IgD-negative memory B cell (primary cell): ENCODE measurements at regions not wholly inside any gene's neighbourhood (a gene's known extent, or its start where the extent isn't known, plus 50 kb on each side); places are given as distances from the start of the nearest gene placed in this dataset.
"Not testable (repeated sequence)": the region's sequence is repeated elsewhere in the genome, so short reads cannot be mapped to it uniquely, and the experiment has no call there.

Experiments used
- H3K27ac Mint-ChIP-seq, 3 donors: one replicate each; pipeline ENCODE4 v1.8.0; 2020 to 2022; ENCODE audit warnings: mild to moderate bottlenecking in 3 of 3, mixed read lengths in 3 of 3, moderate library complexity in 1 of 3
- H3K27me3 Mint-ChIP-seq: one replicate; pipeline ENCODE4 v1.8.0; 2021; ENCODE audit warnings: mixed read lengths
- H3K36me3 Mint-ChIP-seq: one replicate; pipeline ENCODE4 v1.8.0; 2020; ENCODE audit warnings: mild to moderate bottlenecking, mixed read lengths
- H3K4me1 Mint-ChIP-seq, 3 donors: one replicate each; pipeline ENCODE4 v1.8.0; 2020 to 2022; ENCODE audit warnings: mixed read lengths in 3 of 3, mild to moderate bottlenecking in 1 of 3
- H3K4me3 Mint-ChIP-seq, 4 donors: one replicate each; pipeline ENCODE4 v1.8.0; 2020 to 2022; ENCODE audit warnings: mild to moderate bottlenecking in 4 of 4, mixed read lengths in 4 of 4, moderate library complexity in 3 of 4
- H3K9me3 Mint-ChIP-seq, 3 donors: one replicate each; pipeline ENCODE4 v1.8.0; 2020 to 2021; ENCODE audit warnings: mixed read lengths in 3 of 3, mild to moderate bottlenecking in 1 of 3

DNA sequence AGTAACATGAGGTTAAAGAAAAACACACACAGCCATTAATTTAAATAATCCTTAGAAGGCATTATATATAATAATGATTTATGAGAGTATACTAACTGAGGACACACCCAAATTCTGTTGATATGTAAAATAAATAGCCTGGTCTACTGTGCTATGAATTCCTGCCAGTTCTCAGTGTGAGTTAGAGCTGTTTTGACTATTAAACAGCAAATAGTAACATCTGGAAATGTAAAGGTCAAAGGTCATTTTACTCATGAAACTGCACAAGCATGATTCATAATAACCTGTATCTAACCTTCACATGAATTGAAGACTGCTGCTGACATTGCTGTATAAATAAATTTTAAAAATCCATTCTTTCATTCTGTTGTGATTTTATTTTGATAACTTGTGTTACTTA is 966.7 kb downstream of the SLC6A15 start:
- Mint-ChIP-seq H3K9me3 (peaks cover 3 to 14% (median 5%) of the 10 kb centered on the region in 3 donors), H3K27ac (no peak overlapping the region), H3K4me3 (no peak overlapping the region), H3K4me1 (no peaks in the 10 kb centered on the region), H3K27me3 (no peaks in the 10 kb centered on the region), H3K36me3 (no peaks in the 10 kb centered on the region)

DNA sequence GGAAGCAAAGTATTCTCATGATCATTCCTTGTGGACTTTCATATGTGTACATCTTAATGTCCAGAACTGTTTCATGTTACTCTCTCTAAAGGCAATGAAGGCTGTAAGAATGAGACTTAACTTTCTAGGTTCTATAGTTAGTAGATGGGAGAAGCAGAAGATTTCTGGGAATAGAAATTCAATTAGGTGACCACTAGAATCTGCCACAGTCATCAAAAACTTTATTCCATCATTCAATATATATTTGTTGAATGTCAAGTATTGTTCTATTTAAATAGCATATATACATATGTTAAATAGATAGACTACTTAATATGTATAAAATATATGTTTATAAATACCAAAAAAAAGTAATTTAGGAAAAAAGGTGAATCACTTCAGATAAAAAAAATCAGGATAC is 972.9 kb downstream of the SLC6A15 start:
- no peaks in the 10 kb centered on the region for H3K36me3 Mint-ChIP-seq
- no peaks in the 10 kb centered on the region for H3K4me1 Mint-ChIP-seq
- peaks cover 0 to 5% (median 0%) of the 10 kb centered on the region in 3 donors for H3K9me3 Mint-ChIP-seq
- no peaks in the 10 kb centered on the region for H3K27me3 Mint-ChIP-seq
- no peak overlapping the region for H3K4me3 Mint-ChIP-seq
- no peak overlapping the region for H3K27ac Mint-ChIP-seq

DNA sequence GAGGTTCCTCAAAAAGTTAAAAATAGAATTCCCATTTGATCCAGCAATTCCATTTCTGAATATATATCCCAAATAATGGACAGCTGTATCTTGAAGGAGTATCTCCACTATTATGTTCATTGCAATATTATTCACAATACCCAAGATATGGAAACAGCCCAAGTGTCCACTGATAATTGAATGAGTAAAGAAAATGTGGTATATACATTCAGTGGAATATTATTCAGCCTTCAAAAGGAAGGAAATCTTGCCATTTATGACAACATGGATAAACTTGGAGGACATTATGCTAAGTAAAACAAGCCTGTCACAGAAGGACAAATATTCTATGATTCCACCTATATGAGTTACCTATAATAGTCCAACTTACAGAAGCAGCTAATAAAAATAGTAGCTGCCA is 979.0 kb downstream of the SLC6A15 start:
- H3K27me3 Mint-ChIP-seq, result no peaks in the 10 kb centered on the region
- no peak overlapping the region for H3K4me3 Mint-ChIP-seq
- no peak overlapping the region for H3K27ac Mint-ChIP-seq
- H3K4me1 Mint-ChIP-seq, result no peaks in the 10 kb centered on the region
- H3K9me3 Mint-ChIP-seq, result peaks cover 0 to 5% (median 0%) of the 10 kb centered on the region in 3 donors
- no peaks in the 10 kb centered on the region for H3K36me3 Mint-ChIP-seq

DNA sequence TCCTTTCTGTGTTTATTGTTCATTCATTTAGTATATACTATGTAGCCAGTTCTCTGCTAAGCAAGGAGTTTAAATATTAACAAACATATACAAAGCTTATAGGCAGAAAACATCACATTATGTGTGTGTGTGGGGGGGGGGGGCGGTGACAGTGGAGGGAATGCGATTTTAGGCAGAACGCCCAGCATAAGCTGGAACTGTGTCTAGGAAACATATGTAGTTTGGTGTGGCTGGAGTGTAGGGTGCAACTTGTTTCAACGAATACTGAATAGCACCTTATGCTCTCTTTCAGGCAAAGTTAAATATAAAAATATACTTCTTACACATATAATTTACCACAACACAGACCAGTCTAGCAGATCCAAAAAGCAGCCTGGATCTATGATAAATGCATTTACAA is 980.6 kb downstream of the SLC6A15 start:
- Mint-ChIP-seq H3K4me1 (no peaks in the 10 kb centered on the region), H3K36me3 (no peaks in the 10 kb centered on the region), H3K4me3 (no peak overlapping the region), H3K9me3 (peaks cover 0 to 5% (median 2%) of the 10 kb centered on the region in 3 donors), H3K27me3 (no peaks in the 10 kb centered on the region), H3K27ac (no peak overlapping the region)

DNA sequence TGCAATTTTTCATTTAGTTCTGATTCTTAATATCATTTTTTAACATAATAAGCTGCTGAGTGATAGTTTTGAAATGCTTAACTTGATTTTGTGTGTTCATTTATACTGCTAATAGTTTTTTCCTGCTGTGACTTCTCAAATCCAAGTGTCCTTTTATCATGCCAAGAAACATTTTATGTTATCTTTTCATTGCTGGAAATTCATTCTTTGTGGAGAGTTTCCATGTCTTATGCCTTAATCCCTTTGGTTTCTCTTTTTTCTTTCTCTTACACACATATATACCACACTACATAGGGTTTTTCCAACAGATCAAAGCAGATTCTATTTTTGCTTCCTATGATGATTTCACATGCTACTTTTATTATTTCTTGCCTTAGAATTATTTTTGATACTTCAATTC is 981.1 kb downstream of the SLC6A15 start:
- no peaks in the 10 kb centered on the region for H3K4me1 Mint-ChIP-seq
- peaks cover 0 to 5% (median 2%) of the 10 kb centered on the region in 3 donors for H3K9me3 Mint-ChIP-seq
- H3K4me3 Mint-ChIP-seq, result no peak overlapping the region

DNA sequence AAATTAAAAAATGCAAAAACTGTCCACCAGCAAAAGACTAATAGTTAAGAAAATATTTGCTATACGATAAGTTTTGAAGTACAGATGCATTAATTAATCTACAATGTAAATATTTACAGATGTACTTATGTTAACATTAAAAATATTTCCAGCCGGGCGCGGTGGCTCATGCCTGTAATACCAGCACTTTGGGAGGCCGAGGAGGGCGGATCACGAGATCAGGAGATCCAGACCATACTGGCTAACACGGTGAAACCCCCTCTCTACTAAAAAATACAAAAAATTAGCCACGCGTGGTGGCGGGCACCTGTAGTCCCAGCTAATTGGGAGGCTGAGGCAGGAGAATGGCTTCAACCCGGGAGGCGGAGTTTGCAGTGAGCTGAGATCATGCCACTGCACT is 982.8 kb downstream of the SLC6A15 start:
- not testable (repeated sequence) for H3K27ac Mint-ChIP-seq, H3K4me3 Mint-ChIP-seq, H3K36me3 Mint-ChIP-seq, H3K4me1 Mint-ChIP-seq, H3K27me3 Mint-ChIP-seq, H3K9me3 Mint-ChIP-seq

More for the DNA sequence above, 981.1 kb downstream of the SLC6A15 start:
- no peaks in the 10 kb centered on the region for H3K36me3 Mint-ChIP-seq
- H3K27ac Mint-ChIP-seq, result no peak overlapping the region
- no peaks in the 10 kb centered on the region for H3K27me3 Mint-ChIP-seq

DNA sequence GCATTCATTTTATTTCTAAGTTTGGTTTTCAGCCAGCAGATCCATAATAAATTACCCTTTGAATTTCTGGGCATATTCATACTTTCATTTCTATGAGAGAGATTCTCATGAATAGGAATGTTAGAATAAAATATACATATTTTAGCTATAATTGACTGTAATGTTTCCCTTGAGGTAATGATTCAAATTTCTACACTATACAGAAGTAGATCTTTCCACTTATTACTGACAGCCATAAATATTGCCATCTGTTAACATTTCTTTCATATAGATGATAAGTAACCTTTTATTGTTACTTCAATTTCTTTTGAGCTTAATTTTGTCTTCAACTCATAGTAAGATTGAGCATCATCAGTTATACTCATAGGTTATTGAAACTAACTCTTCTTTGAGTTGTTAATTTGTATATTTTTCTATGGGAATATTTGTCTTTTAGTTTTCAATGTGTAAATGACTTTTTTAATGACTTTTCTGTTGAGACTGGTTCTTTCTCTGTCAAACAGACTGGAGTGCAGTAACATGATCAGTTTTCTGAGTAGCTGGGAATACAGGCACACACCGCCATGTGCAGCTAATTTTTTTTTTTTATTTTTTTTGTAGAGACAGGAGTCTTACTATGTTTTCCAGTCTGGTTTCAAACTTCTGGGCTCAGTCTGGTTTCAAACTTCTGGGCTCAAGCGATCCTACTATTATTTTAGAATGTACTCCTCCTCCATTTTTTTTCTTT is 991.6 kb downstream of the SLC6A15 start:
- H3K27ac Mint-ChIP-seq, result no peak overlapping the region
- H3K4me1 Mint-ChIP-seq, result no peaks in the 10 kb centered on the region
- no peaks in the 10 kb centered on the region for H3K36me3 Mint-ChIP-seq
- H3K9me3 Mint-ChIP-seq, result no peaks in the 10 kb centered on the region
- no peaks in the 10 kb centered on the region for H3K27me3 Mint-ChIP-seq
- H3K4me3 Mint-ChIP-seq, result no peak overlapping the region

DNA sequence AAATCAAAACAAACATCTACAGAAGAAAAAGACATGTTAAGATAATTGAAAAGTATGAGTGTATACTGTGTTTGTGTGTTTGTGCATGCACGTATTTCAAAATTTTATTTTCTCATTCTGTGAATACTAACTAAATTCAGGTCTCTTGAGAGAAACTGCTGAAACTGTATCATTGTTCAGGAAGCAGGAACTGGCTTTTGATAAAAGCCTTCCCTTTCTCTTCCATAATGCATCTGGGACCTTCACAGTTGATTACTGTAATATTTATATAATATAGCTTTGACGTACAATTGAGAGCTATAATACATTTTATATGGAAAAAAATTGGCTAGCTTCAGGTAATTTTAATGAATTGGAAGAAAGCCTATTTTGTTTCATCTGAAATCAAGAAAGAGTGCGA is 993.5 kb downstream of the SLC6A15 start:
- Mint-ChIP-seq H3K27me3 (no peaks in the 10 kb centered on the region), H3K4me1 (no peaks in the 10 kb centered on the region), H3K9me3 (no peaks in the 10 kb centered on the region), H3K4me3 (no peak overlapping the region), H3K27ac (no peak overlapping the region), H3K36me3 (no peaks in the 10 kb centered on the region)

DNA sequence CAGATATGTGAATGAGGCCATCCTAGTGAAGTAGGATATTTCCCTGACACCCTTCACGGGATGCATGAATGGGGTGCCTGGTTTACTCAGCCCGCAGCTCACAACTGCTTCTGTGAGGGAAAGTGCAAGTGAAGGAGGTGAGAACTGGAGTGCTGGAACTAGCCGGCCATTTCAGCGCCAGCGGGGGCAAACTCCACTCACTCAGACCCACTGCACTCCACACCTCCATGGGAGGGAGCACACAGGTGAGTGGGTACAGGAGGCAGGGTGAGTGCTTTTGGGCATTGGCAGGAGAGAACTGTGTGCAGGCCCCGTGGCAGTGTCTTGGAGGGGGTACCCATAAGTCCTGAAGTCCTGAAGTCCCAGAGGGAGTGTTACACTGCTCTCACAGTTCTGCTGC is 1008.4 kb downstream of the SLC6A15 start:
- Mint-ChIP-seq H3K9me3 (peaks cover 0 to 4% (median 2%) of the 10 kb centered on the region in 3 donors), H3K36me3 (no peaks in the 10 kb centered on the region), H3K4me3 (no peak overlapping the region), H3K27me3 (no peaks in the 10 kb centered on the region), H3K4me1 (peaks cover 0 to 2% (median 0%) of the 10 kb centered on the region in 3 donors), H3K27ac (no peak overlapping the region)

DNA sequence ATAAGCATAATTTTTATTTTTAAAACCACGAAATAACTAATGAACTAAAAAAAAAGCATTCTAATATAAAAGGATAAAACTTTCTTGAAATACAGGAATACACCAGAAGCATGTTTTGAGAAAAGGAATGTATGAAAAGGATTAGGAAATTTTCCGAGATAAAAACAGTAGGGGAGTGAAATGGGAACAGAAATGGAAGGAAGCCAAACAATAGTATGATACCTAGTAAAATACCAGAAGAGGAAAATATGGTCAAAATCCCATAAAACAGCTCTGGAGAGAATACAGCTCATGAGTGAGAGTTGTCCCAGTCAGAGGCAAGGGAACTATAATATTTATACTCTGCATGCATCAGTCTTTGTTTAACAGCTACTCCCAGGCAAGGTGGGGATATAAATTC is 1016.2 kb downstream of the SLC6A15 start:
- no peaks in the 10 kb centered on the region for H3K36me3 Mint-ChIP-seq
- H3K27ac Mint-ChIP-seq, result no peak overlapping the region
- H3K27me3 Mint-ChIP-seq, result no peaks in the 10 kb centered on the region
- no peak overlapping the region for H3K4me3 Mint-ChIP-seq
- H3K4me1 Mint-ChIP-seq, result peaks cover 0 to 2% (median 0%) of the 10 kb centered on the region in 3 donors
- H3K9me3 Mint-ChIP-seq, result peaks cover 0 to 2% (median 0%) of the 10 kb centered on the region in 3 donors

DNA sequence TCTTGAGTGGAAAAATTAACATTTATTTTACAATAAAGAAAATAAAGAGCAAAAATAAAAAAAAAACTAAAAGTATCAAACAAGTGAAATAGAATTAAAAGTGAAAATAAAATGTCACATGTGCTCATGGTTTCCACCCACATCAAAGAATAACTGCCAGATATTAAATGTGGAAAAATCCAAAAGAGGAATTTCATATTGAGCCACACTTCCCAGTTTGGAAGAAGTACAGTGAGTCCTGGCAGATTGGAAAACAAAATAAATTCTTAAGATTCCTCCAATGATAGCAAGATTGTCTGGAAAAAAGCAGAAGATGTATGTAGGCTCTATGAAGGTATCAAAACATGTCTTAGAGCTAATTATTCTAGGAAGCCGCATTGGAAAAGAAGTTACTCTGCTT is 1019.5 kb downstream of the SLC6A15 start:
- Mint-ChIP-seq H3K36me3 (no peaks in the 10 kb centered on the region), H3K27me3 (no peaks in the 10 kb centered on the region), H3K4me1 (no peaks in the 10 kb centered on the region), H3K4me3 (no peak overlapping the region), H3K27ac (no peak overlapping the region), H3K9me3 (peaks cover 2 to 3% (median 2%) of the 10 kb centered on the region in 3 donors)

DNA sequence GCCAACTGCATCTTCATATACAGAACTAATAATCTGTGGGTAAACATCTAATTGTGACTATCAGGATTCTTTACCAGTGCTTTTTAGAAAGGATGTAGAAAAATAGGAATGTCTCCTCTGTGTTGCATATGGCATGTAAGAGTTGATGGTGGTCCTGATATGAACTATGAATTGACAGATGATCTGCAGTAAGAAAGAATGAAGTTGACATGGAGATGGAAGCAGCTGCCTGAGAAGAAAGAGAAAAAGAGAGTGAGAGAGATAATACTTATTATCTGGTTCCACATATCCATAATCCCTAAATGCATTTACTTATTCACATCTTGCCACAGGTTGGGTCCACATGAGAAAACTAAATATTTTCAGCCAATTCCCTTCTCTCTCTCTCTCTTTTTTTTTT is 1022.9 kb downstream of the SLC6A15 start:
- Mint-ChIP-seq H3K27me3 (no peaks in the 10 kb centered on the region), H3K27ac (no peak overlapping the region), H3K4me3 (no peak overlapping the region), H3K4me1 (no peaks in the 10 kb centered on the region), H3K9me3 (peaks cover 2 to 5% (median 3%) of the 10 kb centered on the region in 3 donors), H3K36me3 (no peaks in the 10 kb centered on the region)

DNA sequence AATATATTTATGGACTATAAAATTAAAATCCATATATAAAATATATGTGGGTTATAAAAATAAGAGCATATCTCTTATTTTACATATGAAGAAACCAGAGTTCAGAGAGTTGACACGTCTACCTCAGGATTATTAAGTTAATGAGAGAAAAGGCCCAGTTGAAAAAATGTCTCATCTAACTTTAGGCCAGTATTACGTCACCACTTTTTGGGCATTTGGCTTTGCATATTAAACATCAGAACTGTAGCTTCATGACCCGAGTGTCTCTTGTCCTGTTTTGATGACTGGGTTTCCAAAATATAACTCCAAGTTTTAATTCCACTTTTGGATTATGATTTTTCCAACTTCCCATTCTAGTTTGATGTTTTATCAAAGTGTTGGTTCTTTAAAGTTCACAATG is 1026.1 kb downstream of the SLC6A15 start:
- no peaks in the 10 kb centered on the region for H3K4me1 Mint-ChIP-seq
- no peak overlapping the region for H3K27ac Mint-ChIP-seq

DNA sequence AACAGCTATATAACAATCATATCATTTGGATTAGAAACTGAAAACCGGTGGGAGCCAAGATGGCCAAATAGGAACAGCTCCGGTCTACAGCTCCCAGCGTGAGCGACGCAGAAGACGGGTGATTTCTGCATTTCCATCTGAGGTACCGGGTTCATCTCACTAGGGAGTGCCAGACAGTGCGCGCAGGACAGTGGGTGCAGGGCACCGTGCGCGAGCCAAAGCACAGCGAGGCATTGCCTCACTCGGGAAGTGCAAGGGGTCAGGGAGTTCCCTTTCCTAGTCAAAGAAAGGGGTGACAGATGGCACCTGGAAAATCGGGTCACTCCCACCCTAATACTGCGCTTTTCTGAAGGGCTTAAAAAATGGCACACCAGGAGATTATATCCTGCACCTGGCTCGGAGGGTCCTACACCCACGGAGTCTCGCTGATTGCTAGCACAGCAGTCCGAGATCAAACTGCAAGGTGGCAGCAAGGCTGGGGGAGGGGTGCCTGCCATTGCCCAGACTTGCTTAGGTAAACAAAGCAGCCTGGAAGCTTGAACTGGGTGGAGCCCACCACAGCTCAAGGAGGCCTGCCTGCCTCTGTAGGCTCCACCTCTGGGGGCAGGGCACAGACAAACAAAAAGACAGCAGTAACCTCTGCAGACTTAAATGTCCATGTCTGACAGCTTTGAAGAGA is 1041.5 kb downstream of the SLC6A15 start:
- H3K36me3 Mint-ChIP-seq, H3K4me1 Mint-ChIP-seq, H3K27ac Mint-ChIP-seq, H3K27me3 Mint-ChIP-seq, H3K4me3 Mint-ChIP-seq, H3K9me3 Mint-ChIP-seq: not testable (repeated sequence)

More for the DNA sequence above, 1026.1 kb downstream of the SLC6A15 start:
- no peaks in the 10 kb centered on the region for H3K27me3 Mint-ChIP-seq
- no peaks in the 10 kb centered on the region for H3K36me3 Mint-ChIP-seq
- no peak overlapping the region for H3K4me3 Mint-ChIP-seq
- peaks cover 2 to 7% (median 3%) of the 10 kb centered on the region in 3 donors for H3K9me3 Mint-ChIP-seq

DNA sequence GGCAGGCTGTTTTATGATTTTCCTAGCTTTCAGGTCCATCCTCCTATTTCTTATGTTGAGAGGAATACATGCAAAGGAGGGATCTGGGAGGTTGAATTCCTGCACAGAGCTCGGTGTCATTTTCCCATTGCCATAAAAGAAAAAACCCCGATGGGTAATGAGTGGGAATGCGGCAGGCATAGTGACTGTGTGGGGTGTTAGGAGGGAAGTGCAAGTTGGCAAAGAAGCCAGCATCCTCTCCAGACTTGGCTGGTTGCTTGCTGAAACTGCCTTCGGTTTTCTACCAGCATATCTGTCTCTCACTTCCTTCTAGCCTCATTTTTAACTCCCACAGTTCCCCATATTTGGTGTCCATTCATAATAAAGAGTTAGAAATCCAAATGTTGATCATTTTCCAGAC is 1046.1 kb downstream of the SLC6A15 start:
- Mint-ChIP-seq H3K9me3 (peaks cover 0 to 1% (median 0%) of the 10 kb centered on the region in 3 donors), H3K4me1 (no peaks in the 10 kb centered on the region), H3K27ac (no peak overlapping the region), H3K27me3 (no peaks in the 10 kb centered on the region), H3K36me3 (no peaks in the 10 kb centered on the region), H3K4me3 (no peak overlapping the region)

DNA sequence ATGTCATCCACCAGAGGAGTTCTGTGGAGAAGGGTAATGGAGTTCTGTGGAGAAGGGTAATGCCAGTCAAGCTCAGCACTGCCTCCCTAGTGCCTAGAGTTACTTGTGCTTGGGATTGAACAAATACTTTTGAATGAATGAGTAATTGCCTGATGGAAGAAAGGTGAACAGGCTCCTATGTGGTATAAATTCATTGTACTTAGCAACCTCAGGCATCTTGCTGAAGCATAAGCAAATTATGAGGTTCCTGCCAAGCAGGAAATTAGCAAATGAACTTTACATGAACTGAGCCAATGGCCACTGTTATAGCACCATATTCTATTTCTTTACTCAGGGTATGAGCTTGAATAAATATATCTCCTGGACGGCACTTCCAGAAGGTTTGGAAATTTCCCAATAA is 1047.2 kb downstream of the SLC6A15 start:
- H3K27me3 Mint-ChIP-seq, result no peaks in the 10 kb centered on the region
- no peaks in the 10 kb centered on the region for H3K9me3 Mint-ChIP-seq
- no peaks in the 10 kb centered on the region for H3K4me1 Mint-ChIP-seq
- no peaks in the 10 kb centered on the region for H3K36me3 Mint-ChIP-seq
- H3K27ac Mint-ChIP-seq, result no peak overlapping the region
- no peak overlapping the region for H3K4me3 Mint-ChIP-seq
